Stimulated activated naive B cell treated with anti-CD40 and anti-IgM and Interleukin-4, amounts not matched to agents 10 μg/mL and 1 μg/mL and 100 μg/mL, for 72 hours (primary cell): ENCODE measurements at regions not wholly inside any gene's neighbourhood (a gene's known extent, or its start where the extent isn't known, plus 50 kb on each side); places are given as distances from the start of the nearest gene placed in this dataset.

Source experiments
- ATAC-seq, 2 donors: fragments of 150-1000 bp; cut with Tn5 transposase; replicated peaks; 2 replicates each; pipeline ENCODE4 v1.10.0; 2021; ENCODE audit warnings: moderate library complexity in 1 of 2
- DNase-seq: peaks from one replicate; pipeline ENCODE4 v3.0.0; 2021
- H3K27ac Mint-ChIP-seq: one replicate; pipeline ENCODE4 v1.8.0; 2022; ENCODE audit warnings: mild to moderate bottlenecking, mixed read lengths
- H3K27me3 Mint-ChIP-seq, 2 donors: one replicate each; pipeline ENCODE4 v1.8.0; 2022; ENCODE audit warnings: mixed read lengths in 2 of 2
- H3K36me3 Mint-ChIP-seq, 2 donors: one replicate each; pipeline ENCODE4 v1.8.0; 2022; ENCODE audit warnings: mixed read lengths in 2 of 2, mild to moderate bottlenecking in 1 of 2
- H3K4me1 Mint-ChIP-seq, 2 donors: one replicate each; pipeline ENCODE4 v1.8.0; 2022; ENCODE audit warnings: mixed read lengths in 2 of 2, mild to moderate bottlenecking in 1 of 2
- H3K4me3 Mint-ChIP-seq, 2 donors: one replicate each; pipeline ENCODE4 v1.8.0; 2022; ENCODE audit warnings: mild to moderate bottlenecking in 2 of 2, mixed read lengths in 2 of 2, moderate library complexity in 1 of 2
- H3K9me3 Mint-ChIP-seq, 2 donors: one replicate each; pipeline ENCODE4 v1.8.0; 2022; ENCODE audit warnings: mixed read lengths in 2 of 2, mild to moderate bottlenecking in 1 of 2

DNA sequence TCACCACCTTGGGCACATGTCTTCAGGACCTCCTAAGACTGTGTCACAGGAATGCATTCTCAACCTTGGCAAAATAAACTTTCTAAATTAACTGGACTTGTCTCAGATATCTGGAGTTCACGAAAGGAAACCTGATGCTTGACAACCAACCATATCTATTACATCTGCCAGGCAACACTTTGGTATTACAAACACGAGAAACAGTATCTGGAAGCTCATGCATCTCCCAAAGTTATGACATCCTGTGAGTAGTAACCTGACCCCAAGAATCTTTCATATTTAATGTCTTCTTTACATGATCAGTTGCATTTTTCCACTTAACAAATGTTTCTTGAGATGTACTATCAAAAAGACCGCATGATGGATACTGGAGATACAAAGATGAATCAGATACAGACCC, 465.3 kb upstream of the AGTR1 start:
- Mint-ChIP-seq H3K4me1 (no peaks in the 10 kb centered on the region), H3K36me3 (no peaks in the 10 kb centered on the region), H3K27ac (no peak overlapping the region), H3K9me3 (peaks cover 0 to 1% of the 10 kb centered on the region in 2 donors), H3K4me3 (no peak overlapping the region), H3K27me3 (no peaks in the 10 kb centered on the region)
- ATAC-seq = no peak
- no peak for DNase-seq

DNA sequence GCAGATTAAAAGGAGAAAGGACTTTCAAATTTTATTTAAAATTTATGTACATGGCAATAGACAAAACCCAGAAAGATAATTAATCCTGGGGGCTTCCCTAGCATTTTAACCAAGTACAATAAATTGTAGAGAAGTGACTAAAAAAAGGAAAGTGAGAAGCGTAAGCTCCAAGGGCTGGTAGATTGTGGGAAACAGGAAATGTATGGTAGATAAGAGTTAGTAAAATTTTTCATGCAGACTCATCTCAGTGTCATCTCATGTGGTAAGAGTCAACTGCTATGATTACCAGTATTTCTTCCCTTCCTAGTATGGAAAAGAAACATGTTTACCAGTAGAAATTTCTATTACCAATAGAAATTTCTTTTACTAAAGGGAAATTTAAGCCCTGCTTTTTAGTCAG, 464.3 kb upstream of the AGTR1 start:
- DNase-seq (no peak), ATAC-seq (no peak)
- Mint-ChIP-seq H3K4me3 (no peak overlapping the region), H3K4me1 (no peaks in the 10 kb centered on the region), H3K27me3 (no peaks in the 10 kb centered on the region), H3K9me3 (peaks cover 0 to 1% of the 10 kb centered on the region in 2 donors), H3K36me3 (no peaks in the 10 kb centered on the region), H3K27ac (no peak overlapping the region)

GRCh38 chr3:148234536-148234935, 463.2 kb upstream of the AGTR1 start:
- Mint-ChIP-seq H3K9me3 (peaks cover 0 to 1% of the 10 kb centered on the region in 2 donors), H3K4me3 (no peak overlapping the region), H3K27me3 (no peaks in the 10 kb centered on the region), H3K36me3 (no peaks in the 10 kb centered on the region), H3K27ac (no peak overlapping the region), H3K4me1 (no peaks in the 10 kb centered on the region)
- no peak for ATAC-seq
- DNase-seq = no peak

DNA sequence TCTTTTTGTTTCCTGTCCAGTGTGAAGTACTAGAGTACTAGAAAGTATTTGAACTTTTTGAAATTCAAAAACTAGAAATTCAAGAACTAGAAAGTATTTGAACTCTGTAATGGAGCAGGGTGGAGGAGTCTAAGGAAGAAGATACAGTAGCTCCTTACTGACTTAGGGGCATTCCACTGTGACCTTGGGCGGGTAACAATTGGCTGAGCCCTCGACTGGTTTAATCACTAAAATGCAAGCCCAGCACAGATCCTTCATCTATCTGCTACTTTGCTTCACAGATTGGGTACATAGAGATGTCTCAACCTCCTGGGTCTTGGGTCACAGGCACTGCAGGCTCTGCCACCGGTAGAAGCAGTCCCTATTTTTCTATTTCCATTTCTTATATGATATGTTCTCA, 462.1 kb upstream of the AGTR1 start:
- no peaks in the 10 kb centered on the region for H3K36me3 Mint-ChIP-seq
- no peak for DNase-seq
- no peaks in the 10 kb centered on the region for H3K4me1 Mint-ChIP-seq
- peaks cover 0 to 1% of the 10 kb centered on the region in 2 donors for H3K9me3 Mint-ChIP-seq
- no peak for ATAC-seq
- no peaks in the 10 kb centered on the region for H3K27me3 Mint-ChIP-seq
- no peak overlapping the region for H3K4me3 Mint-ChIP-seq
- no peak overlapping the region for H3K27ac Mint-ChIP-seq

- Mint-ChIP-seq H3K4me1 (no peaks in the 10 kb centered on the region), H3K36me3 (no peaks in the 10 kb centered on the region), H3K4me3 (no peak overlapping the region), H3K27me3 (no peaks in the 10 kb centered on the region), H3K27ac (no peak overlapping the region), H3K9me3 (peaks cover 0 to 1% of the 10 kb centered on the region in 2 donors)
- ATAC-seq (no peak), DNase-seq (no peak)
Measured at GRCh38 chr3:148238421-148238821, 459.3 kb upstream of the AGTR1 start.

- ATAC-seq (no peak), DNase-seq (no peak)
- Mint-ChIP-seq H3K9me3 (peaks cover 0 to 1% of the 10 kb centered on the region in 2 donors), H3K36me3 (no peaks in the 10 kb centered on the region), H3K4me3 (no peak overlapping the region), H3K4me1 (no peaks in the 10 kb centered on the region), H3K27me3 (no peaks in the 10 kb centered on the region), H3K27ac (no peak overlapping the region)
Measured at GRCh38 chr3:148240351-148240750, 457.4 kb upstream of the AGTR1 start.

DNA sequence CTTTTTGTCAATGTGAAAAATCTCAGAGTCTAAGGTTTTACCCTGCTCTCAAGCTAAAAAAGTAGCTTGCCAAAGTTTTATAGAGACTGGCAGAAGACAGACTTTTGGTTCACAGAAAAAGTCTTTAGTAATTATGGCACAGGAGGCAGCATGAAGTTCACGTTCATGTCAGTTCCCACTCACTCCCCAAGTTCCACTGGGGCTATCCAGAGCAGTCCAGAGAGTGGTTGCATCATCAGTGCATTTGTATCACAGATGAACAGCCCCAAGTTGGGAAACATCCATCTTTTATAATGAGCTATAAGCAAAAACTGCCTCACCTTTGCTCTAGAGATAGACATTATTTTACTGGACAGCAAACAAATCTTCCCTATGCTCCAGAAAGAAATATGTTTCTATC, 454.1 kb upstream of the AGTR1 start:
- H3K4me3 Mint-ChIP-seq = no peak overlapping the region
- H3K36me3 Mint-ChIP-seq = no peaks in the 10 kb centered on the region
- no peak for ATAC-seq
- H3K4me1 Mint-ChIP-seq = no peaks in the 10 kb centered on the region
- no peak for DNase-seq
- H3K27ac Mint-ChIP-seq = no peak overlapping the region
- H3K9me3 Mint-ChIP-seq = peaks cover 3% of the 10 kb centered on the region in 2 donors
- H3K27me3 Mint-ChIP-seq = no peaks in the 10 kb centered on the region

DNA sequence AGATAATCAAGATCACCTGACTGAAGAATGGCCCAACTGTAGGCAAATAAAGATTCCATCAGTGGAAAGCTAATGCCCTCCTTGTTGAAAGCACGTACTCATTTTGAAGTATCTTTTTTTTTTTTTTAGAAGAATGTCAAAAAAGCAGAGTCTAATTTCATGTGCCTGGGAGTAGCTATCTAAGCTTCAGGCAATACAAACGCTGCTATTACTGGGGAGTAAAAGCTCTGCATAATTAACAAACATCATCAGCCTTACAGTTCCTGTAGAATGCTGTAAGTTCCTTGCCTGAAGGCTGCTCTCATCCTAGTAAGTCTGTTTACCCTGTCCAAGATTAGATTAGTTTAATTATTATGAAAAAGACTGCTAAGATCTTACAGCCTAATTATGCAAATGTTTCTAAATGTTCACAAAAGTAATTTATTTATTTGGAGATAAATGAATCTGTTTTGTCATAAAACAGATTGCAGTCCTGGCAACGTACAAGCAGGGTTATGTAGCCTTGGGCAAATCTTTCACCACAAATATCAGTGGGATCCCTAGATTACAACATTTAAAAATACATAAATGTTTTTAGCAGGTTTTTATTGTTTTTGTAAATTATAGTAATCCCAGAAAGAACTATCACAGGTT, 451.3 kb upstream of the AGTR1 start:
- Mint-ChIP-seq H3K4me3 (no peak overlapping the region), H3K9me3 (peaks cover 3% of the 10 kb centered on the region in 2 donors), H3K4me1 (no peaks in the 10 kb centered on the region), H3K27me3 (no peaks in the 10 kb centered on the region), H3K27ac (no peak overlapping the region), H3K36me3 (no peaks in the 10 kb centered on the region)
- no peak for DNase-seq
- no peak for ATAC-seq

DNA sequence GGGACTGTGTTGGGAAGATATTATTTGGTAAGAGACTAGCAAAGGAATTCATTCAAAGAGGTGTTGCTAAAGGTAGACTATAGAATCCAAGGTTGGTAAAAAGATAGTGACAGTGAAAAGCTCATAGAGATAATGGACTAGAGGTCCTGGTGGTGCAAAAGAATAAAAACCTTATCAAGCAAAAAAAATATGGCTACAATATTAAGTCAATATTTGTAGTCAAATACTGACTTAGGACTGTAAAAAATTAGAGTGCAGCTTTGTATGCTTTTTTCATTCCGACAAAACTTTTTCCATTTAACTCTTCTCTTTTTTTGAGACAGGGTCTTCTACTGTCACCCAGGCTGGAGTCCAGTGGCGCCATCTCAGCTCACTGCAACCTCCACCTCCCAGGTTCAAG, 444.0 kb upstream of the AGTR1 start:
- Mint-ChIP-seq H3K9me3 (peaks cover 0 to 1% of the 10 kb centered on the region in 2 donors), H3K27me3 (no peaks in the 10 kb centered on the region), H3K27ac (no peak overlapping the region), H3K4me3 (no peak overlapping the region), H3K4me1 (no peaks in the 10 kb centered on the region), H3K36me3 (no peaks in the 10 kb centered on the region)
- no peak for ATAC-seq
- no peak for DNase-seq

GRCh38 chr3:148254402-148254801, 443.3 kb upstream of the AGTR1 start:
- Mint-ChIP-seq H3K27me3 (no peaks in the 10 kb centered on the region), H3K9me3 (peaks cover 0 to 1% of the 10 kb centered on the region in 2 donors), H3K36me3 (no peaks in the 10 kb centered on the region), H3K4me3 (no peak overlapping the region), H3K27ac (no peak overlapping the region), H3K4me1 (no peaks in the 10 kb centered on the region)
- DNase-seq = no peak
- ATAC-seq = no peak

GRCh38 chr3:148255981-148256969, 441.4 kb upstream of the AGTR1 start:
- Mint-ChIP-seq H3K27ac (no peak overlapping the region), H3K4me3 (no peak overlapping the region), H3K27me3 (no peaks in the 10 kb centered on the region), H3K9me3 (peaks cover 0 to 1% of the 10 kb centered on the region in 2 donors), H3K36me3 (no peaks in the 10 kb centered on the region), H3K4me1 (no peaks in the 10 kb centered on the region)
- ATAC-seq = no peak
- no peak for DNase-seq

GRCh38 chr3:148262980-148263379, 434.7 kb upstream of the AGTR1 start:
- Mint-ChIP-seq H3K36me3 (no peaks in the 10 kb centered on the region), H3K4me3 (no peak overlapping the region), H3K9me3 (no peaks in the 10 kb centered on the region), H3K27me3 (no peaks in the 10 kb centered on the region), H3K27ac (no peak overlapping the region), H3K4me1 (no peaks in the 10 kb centered on the region)
- DNase-seq = no peak
- ATAC-seq = no peak

DNA sequence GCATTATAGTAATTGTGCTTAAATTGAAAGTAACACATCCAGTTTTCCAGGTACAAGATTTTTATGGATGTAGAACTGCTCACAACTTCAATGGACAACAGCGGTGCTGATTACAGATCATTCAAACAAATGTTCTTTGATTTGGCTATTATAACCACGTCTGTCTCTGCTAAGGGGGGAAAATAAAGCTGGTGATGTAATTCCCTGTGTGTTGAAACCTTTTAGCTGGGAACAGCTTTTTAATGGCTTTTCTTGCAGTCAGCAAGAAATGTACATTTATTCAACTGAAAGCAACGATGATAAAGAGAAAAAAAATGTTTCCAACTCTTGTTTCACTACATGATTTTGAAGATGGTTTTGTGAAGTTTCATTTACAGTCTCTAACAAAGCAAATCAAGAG, 431.9 kb upstream of the AGTR1 start:
- ATAC-seq (no peak), DNase-seq (no peak)
- Mint-ChIP-seq H3K4me3 (no peak overlapping the region), H3K36me3 (no peaks in the 10 kb centered on the region), H3K4me1 (no peaks in the 10 kb centered on the region), H3K9me3 (no peaks in the 10 kb centered on the region), H3K27me3 (no peaks in the 10 kb centered on the region), H3K27ac (no peak overlapping the region)

DNA sequence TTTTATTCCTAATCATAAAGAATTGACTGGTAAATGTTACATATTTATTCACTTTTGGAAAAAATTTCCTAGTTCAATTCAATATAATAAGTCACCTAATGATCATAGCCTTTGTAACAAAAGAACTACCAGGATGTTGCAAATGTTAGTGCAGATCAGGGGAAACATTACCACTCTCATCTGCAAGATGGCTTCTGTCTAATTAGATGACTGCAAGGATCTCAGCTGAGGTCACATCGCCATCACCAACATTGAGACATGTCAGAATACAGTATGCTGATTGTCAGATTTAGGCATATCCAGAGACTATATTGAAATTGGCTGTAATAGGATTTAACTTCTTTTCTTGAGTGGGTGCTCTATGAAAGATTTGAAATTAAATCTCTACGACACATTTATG, 431.4 kb upstream of the AGTR1 start:
- Mint-ChIP-seq H3K9me3 (no peaks in the 10 kb centered on the region), H3K36me3 (no peaks in the 10 kb centered on the region)
- ATAC-seq = no peak

GRCh38 chr3:148269816-148270215, 427.9 kb upstream of the AGTR1 start:
- no peak overlapping the region for H3K27ac Mint-ChIP-seq

More for the DNA sequence above, 431.4 kb upstream of the AGTR1 start:
- Mint-ChIP-seq H3K4me3 (no peak overlapping the region), H3K27ac (no peak overlapping the region), H3K4me1 (no peaks in the 10 kb centered on the region), H3K27me3 (no peaks in the 10 kb centered on the region)
- DNase-seq = no peak

More at GRCh38 chr3:148269816-148270215, 427.9 kb upstream of the AGTR1 start:
- no peaks in the 10 kb centered on the region for H3K4me1 Mint-ChIP-seq
- H3K36me3 Mint-ChIP-seq = no peaks in the 10 kb centered on the region
- ATAC-seq (no peak), DNase-seq (no peak)
- no peaks in the 10 kb centered on the region for H3K9me3 Mint-ChIP-seq
- no peak overlapping the region for H3K4me3 Mint-ChIP-seq
- no peaks in the 10 kb centered on the region for H3K27me3 Mint-ChIP-seq
